H9 (cell line): ENCODE measurements at regions not wholly inside any gene's neighbourhood (a gene's known extent, or its start where the extent isn't known, plus 50 kb on each side); places are given as distances from the start of the nearest gene placed in this dataset.

ENCODE experiments used
- DNase-seq: peaks from one replicate; pipeline ENCODE4 v3.0.0-alpha.2; 2017
- H2AFZ ChIP-seq: one replicate; pipeline ENCODE4 v1.6.1; 2013; ENCODE audit warnings: mild to moderate bottlenecking, low read length, control low read depth, moderate library complexity
- H2AK5ac ChIP-seq: 2 replicates; pipeline ENCODE4 v1.6.1; 2013; ENCODE audit warnings: low read length, control low read depth, mixed read lengths; ENCODE audit not compliant: insufficient read length
- H2BK120ac ChIP-seq: one replicate; pipeline ENCODE4 v1.6.1; 2013; ENCODE audit warnings: low read depth, mild to moderate bottlenecking, low read length, control low read depth, inconsistent platforms; ENCODE audit not compliant: poor library complexity, severe bottlenecking
- H2BK12ac ChIP-seq: 2 replicates; pipeline ENCODE4 v1.6.1; 2013; ENCODE audit warnings: low read length, control low read depth, mixed read lengths, low read depth; ENCODE audit not compliant: insufficient read length
- H2BK15ac ChIP-seq: 2 replicates; pipeline ENCODE4 v1.6.1; 2013; ENCODE audit warnings: low read depth, low read length, control low read depth
- H2BK20ac ChIP-seq: one replicate; pipeline ENCODE4 v1.6.1; 2013; ENCODE audit warnings: low read depth, mild to moderate bottlenecking, low read length, control low read depth, inconsistent platforms; ENCODE audit not compliant: poor library complexity, severe bottlenecking
- H2BK5ac ChIP-seq: 2 replicates; pipeline ENCODE4 v1.6.1; 2013; ENCODE audit warnings: low read length, control low read depth, mixed read lengths; ENCODE audit not compliant: insufficient read length
- H3K14ac ChIP-seq: 2 replicates; pipeline ENCODE4 v1.6.1; 2013; ENCODE audit warnings: low read length, control low read depth; ENCODE audit not compliant: insufficient read depth
- H3K18ac ChIP-seq: 2 replicates; pipeline ENCODE4 v1.6.1; 2013; ENCODE audit warnings: low read depth, mild to moderate bottlenecking, mixed read lengths, low read length, control low read depth; ENCODE audit not compliant: insufficient read length
- H3K23ac ChIP-seq: 2 replicates; pipeline ENCODE4 v1.6.1; 2013; ENCODE audit warnings: low read length, control low read depth, mixed read lengths, low read depth; ENCODE audit not compliant: insufficient read length
- H3K23me2 ChIP-seq: 2 replicates; pipeline ENCODE4 v1.6.1; 2013; ENCODE audit warnings: low read depth, mild to moderate bottlenecking, mixed read lengths, low read length, control low read depth; ENCODE audit not compliant: insufficient read length, poor library complexity, severe bottlenecking
- H3K27ac ChIP-seq: 2 replicates; pipeline ENCODE4 v1.5.1; 2013; ENCODE audit warnings: low read length, control low read depth, mixed read lengths, low read depth; ENCODE audit not compliant: insufficient read length
- H3K27me3 ChIP-seq: 2 replicates; pipeline ENCODE4 v1.6.1; 2013; ENCODE audit warnings: low read length, control low read depth, inconsistent platforms; ENCODE audit not compliant: insufficient read depth
- H3K4ac ChIP-seq: 2 replicates; pipeline ENCODE4 v1.6.1; 2013; ENCODE audit warnings: low read depth, mild to moderate bottlenecking, control low read depth, inconsistent platforms, low read length, moderate library complexity
- H3K4me1 ChIP-seq: 2 replicates; pipeline ENCODE4 v1.6.1; 2013; ENCODE audit warnings: low read length, control low read depth, inconsistent platforms; ENCODE audit not compliant: insufficient read depth
- H3K4me2 ChIP-seq: 2 replicates; pipeline ENCODE4 v1.6.1; 2013; ENCODE audit warnings: low read length, control low read depth, mixed read lengths; ENCODE audit not compliant: insufficient read length, insufficient read depth
- H3K56ac ChIP-seq: 2 replicates; pipeline ENCODE4 v1.6.1; 2013; ENCODE audit warnings: low read depth, mild to moderate bottlenecking, mixed read lengths, low read length, control low read depth; ENCODE audit not compliant: insufficient read length
- H3K79me1 ChIP-seq: 2 replicates; pipeline ENCODE4 v1.6.1; 2013; ENCODE audit warnings: low read depth, mild to moderate bottlenecking, moderate library complexity, low read length, control low read depth, inconsistent platforms; ENCODE audit not compliant: insufficient read depth, poor library complexity, severe bottlenecking
- H3K79me2 ChIP-seq: 2 replicates; pipeline ENCODE4 v1.6.1; 2013; ENCODE audit warnings: low read length, control low read depth, inconsistent platforms; ENCODE audit not compliant: insufficient read depth
- H3K9ac ChIP-seq: 2 replicates; pipeline ENCODE4 v1.6.1; 2013; ENCODE audit warnings: low read length, control low read depth, mixed read lengths; ENCODE audit not compliant: insufficient read length; ENCODE audit errors: extremely low read depth
- H3K9me3 ChIP-seq: one replicate; pipeline ENCODE4 v1.6.1; 2013; ENCODE audit warnings: low read depth, low read length, inconsistent platforms; ENCODE audit not compliant: control insufficient read depth
- H3T11ph ChIP-seq: one replicate; pipeline ENCODE4 v1.6.1; 2013; ENCODE audit warnings: mild to moderate bottlenecking, low read length, control low read depth, inconsistent platforms
- H4K20me1 ChIP-seq: one replicate; pipeline ENCODE4 v1.6.1; 2013; ENCODE audit not compliant: control insufficient read depth, insufficient read length, insufficient read depth
- H4K5ac ChIP-seq: 2 replicates; pipeline ENCODE4 v1.6.1; 2013; ENCODE audit warnings: low read depth, mild to moderate bottlenecking, mixed read lengths, low read length, control low read depth; ENCODE audit not compliant: insufficient read length
- H4K8ac ChIP-seq: replicated peaks from 2 replicates; pipeline ENCODE4 v1.6.1; 2013; ENCODE audit warnings: low read length, control low read depth, mixed read lengths, low read depth; ENCODE audit not compliant: insufficient read length
- H4K91ac ChIP-seq: 2 replicates; pipeline ENCODE4 v1.6.1; 2013; ENCODE audit warnings: low read depth, mild to moderate bottlenecking, moderate library complexity, mixed read lengths, low read length, control low read depth; ENCODE audit not compliant: insufficient read length
- H3K27ac Mint-ChIP-seq, 3 experiments: 2 replicates in 2 of 3; 3 replicates in 1 of 3; pipeline ENCODE4 v1.8.0; 2020 to 2021; ENCODE audit warnings: mixed read lengths in 3 of 3, mild to moderate bottlenecking in 1 of 3, moderate library complexity in 1 of 3
- H3K27me3 Mint-ChIP-seq: 2 replicates; pipeline ENCODE4 v1.8.0; 2021; ENCODE audit warnings: low read depth, mild to moderate bottlenecking, moderate library complexity, mixed read lengths
- H3K36me3 Mint-ChIP-seq, 3 experiments: 2 replicates in 2 of 3; 3 replicates in 1 of 3; pipeline ENCODE4 v1.8.0; 2020 to 2021; ENCODE audit warnings: low read depth in 3 of 3, mixed read lengths in 3 of 3; ENCODE audit not compliant: insufficient read depth in 1 of 3
- H3K4me1 Mint-ChIP-seq, 2 experiments: 2 replicates each; pipeline ENCODE4 v1.8.0; 2020; ENCODE audit warnings: mixed read lengths in 2 of 2
- H3K4me3 Mint-ChIP-seq, 2 experiments: 2 replicates in 1 of 2; 3 replicates in 1 of 2; pipeline ENCODE4 v1.8.0; 2020 to 2021; ENCODE audit warnings: mild to moderate bottlenecking in 2 of 2, mixed read lengths in 2 of 2, moderate library complexity in 1 of 2
- H3K9me3 Mint-ChIP-seq, 2 experiments: 2 replicates in 1 of 2; 3 replicates in 1 of 2; pipeline ENCODE4 v1.8.0; 2020; ENCODE audit warnings: mild to moderate bottlenecking in 2 of 2, mixed read lengths in 2 of 2, moderate library complexity in 1 of 2
- CTCF ChIP-seq: fragments of 200-600 bp; sonication (generic); conservative IDR thresholded peaks from 3 replicates; pipeline ENCODE4 v1.8.0; 2021; ENCODE audit warnings: antibody characterized with exemption, mild to moderate bottlenecking

GRCh38 chr18:1353025-1353424, 448.4 kb downstream of the ADCYAP1 start:
- Histone ChIP-seq H3K23ac (no peak overlapping the region), H3K56ac (no peak overlapping the region), H4K91ac (no peak overlapping the region), H3K79me1 (no peaks in the 10 kb centered on the region), H3K27ac (no peak overlapping the region), H3K4me1 (no peaks in the 10 kb centered on the region), H2BK20ac (no peak overlapping the region), H3K14ac (no peak overlapping the region), H2BK15ac (no peak overlapping the region), H3T11ph (no peak overlapping the region), H2BK120ac (no peak overlapping the region), H2BK12ac (no peak overlapping the region), H3K27me3 (no peaks in the 10 kb centered on the region), H2BK5ac (no peak overlapping the region), H4K5ac (no peak overlapping the region), H3K4me2 (no peak overlapping the region), H3K4ac (no peak overlapping the region), H2AK5ac (no peak overlapping the region), H3K9ac (no peak overlapping the region), H3K18ac (no peak overlapping the region), H3K79me2 (no peaks in the 10 kb centered on the region), H3K9me3 (no peaks in the 10 kb centered on the region), H4K8ac (no peak overlapping the region), H2AFZ (no peak overlapping the region), H4K20me1 (no peaks in the 10 kb centered on the region), H3K23me2 (no peaks in the 10 kb centered on the region)
- Mint-ChIP-seq H3K4me3 (no peak overlapping the region), H3K27ac (no peak overlapping the region), H3K4me1 (peaks cover 0 to 2% of the 10 kb centered on the region in 2 experiments; a peak in 1 of 4 replicates), H3K27me3 (peaks cover 1% of the 10 kb centered on the region; the same call in 1 of the 2 replicates), H3K36me3 (no peaks in the 10 kb centered on the region), H3K9me3 (peaks cover 0 to 2% of the 10 kb centered on the region in 2 experiments; a peak in 1 of 5 replicates)
- no peak for DNase-seq
- TF ChIP-seq CTCF, result no peak
